Breast epithelium (tissue), 3 donors: ENCODE measurements at regions not wholly inside any gene's neighbourhood (a gene's known extent, or its start where the extent isn't known, plus 50 kb on each side); places are given as distances from the start of the nearest gene placed in this dataset.

Experiments used
- CTCF ChIP-seq, 3 donors: fragments of 450-650 bp; IDR thresholded peaks; one replicate each; pipeline ENCODE4 v1.5.1; 2016 to 2017; ENCODE audit warnings: antibody characterized with exemption in 3 of 3, mild to moderate bottlenecking in 3 of 3, moderate library complexity in 3 of 3
- POLR2A ChIP-seq: fragments of 450-650 bp; IDR thresholded peaks from one replicate; pipeline ENCODE4 v1.6.1; 2016; ENCODE audit warnings: antibody characterized with exemption, mild to moderate bottlenecking, moderate library complexity
- POLR2AphosphoS5 ChIP-seq, 3 donors: sonication (generic); formaldehyde crosslinking; IDR thresholded peaks; one replicate each; pipeline ENCODE4 v1.6.1; 2017; ENCODE audit warnings: antibody characterized with exemption in 3 of 3

- TF ChIP-seq CTCF (IDR thresholded peaks at IDR 0.05) (no peak), POLR2A (no peak), POLR2AphosphoS5 (IDR thresholded peaks at IDR 0.05) (no peak)
Measured at GRCh38 chr14:101225157-101226152, 321.9 kb upstream of the RTL1 start.
